ENCODE measurements at regions not wholly inside any gene's neighbourhood (a gene's known extent, or its start where the extent isn't known, plus 50 kb on each side); places are given as distances from the start of the nearest gene placed in this dataset.

DNA sequence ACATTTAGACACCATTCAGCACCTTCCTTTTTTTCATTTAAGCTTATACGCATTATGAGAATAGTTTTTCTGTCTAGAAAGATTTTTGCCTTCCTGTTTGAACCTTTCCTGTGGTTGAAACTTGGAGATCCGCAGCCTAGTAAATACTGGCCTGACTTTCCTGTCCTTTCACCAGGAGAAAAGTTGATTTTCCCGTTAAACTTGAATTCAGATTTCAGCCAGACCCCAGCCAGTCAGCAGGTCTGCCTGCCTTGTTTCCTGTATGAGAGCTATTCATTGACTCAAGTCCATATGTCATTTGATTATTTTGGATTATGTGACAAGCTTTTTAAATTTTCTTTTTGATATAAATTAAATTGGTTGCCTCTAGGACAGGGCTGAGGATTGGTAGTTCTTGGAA is 71.5 kb downstream of the EVX1 start:
- Mint-ChIP-seq H3K4me3 (no peak overlapping the region), H3K27ac (peak overlapping the region in 2 of 3 experiments; percentile 8 to 21), H3K36me3 (ENCODE audit: low read depth) (peaks cover under 1% of the 10 kb centered on the region), H3K27me3 (ENCODE audit: low read depth) (peaks cover 8% of the 10 kb centered on the region), H3K9me3 (peaks cover 8% of the 10 kb centered on the region), H3K4me1 (peaks cover 9% of the 10 kb centered on the region)
- TF ChIP-seq, protein P1, sequence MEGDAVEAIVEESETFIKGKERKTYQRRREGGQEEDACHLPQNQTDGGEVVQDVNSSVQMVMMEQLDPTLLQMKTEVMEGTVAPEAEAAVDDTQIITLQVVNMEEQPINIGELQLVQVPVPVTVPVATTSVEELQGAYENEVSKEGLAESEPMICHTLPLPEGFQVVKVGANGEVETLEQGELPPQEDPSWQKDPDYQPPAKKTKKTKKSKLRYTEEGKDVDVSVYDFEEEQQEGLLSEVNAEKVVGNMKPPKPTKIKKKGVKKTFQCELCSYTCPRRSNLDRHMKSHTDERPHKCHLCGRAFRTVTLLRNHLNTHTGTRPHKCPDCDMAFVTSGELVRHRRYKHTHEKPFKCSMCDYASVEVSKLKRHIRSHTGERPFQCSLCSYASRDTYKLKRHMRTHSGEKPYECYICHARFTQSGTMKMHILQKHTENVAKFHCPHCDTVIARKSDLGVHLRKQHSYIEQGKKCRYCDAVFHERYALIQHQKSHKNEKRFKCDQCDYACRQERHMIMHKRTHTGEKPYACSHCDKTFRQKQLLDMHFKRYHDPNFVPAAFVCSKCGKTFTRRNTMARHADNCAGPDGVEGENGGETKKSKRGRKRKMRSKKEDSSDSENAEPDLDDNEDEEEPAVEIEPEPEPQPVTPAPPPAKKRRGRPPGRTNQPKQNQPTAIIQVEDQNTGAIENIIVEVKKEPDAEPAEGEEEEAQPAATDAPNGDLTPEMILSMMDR (IDR thresholded peaks at IDR 0.05; ENCODE audit: unreplicated experiment in 3 of 3), result no peak

DNA sequence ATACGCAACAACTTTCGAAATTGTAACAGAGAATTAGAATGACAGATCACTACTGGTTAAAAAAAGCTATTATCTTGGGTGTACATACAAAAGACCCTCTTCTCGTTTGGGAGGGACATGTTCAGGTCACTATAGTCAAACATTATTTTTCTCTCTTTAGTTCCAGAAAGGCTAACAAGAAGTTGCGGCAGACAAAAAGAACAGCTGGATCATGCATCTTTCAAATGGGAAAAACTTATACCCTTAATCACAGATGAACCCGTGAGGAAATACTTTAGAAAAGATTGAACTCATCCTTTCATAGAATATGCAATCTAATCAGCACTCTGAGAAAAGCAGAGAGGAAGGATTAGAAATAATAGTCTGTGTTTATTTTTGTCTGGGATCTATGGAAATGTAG is 72.5 kb downstream of the EVX1 start:
- TF ChIP-seq, protein P1 (IDR thresholded peaks at IDR 0.05; ENCODE audit: unreplicated experiment in 3 of 3), result no peak
- H3K4me3 Mint-ChIP-seq, result no peak overlapping the region
- peaks cover 14% of the 10 kb centered on the region for H3K9me3 Mint-ChIP-seq
- peaks cover 11% of the 10 kb centered on the region for H3K27me3 Mint-ChIP-seq (ENCODE audit: low read depth)
- H3K27ac Mint-ChIP-seq, result peak overlapping the region; percentile 48 to 68 (median 57)
- H3K4me1 Mint-ChIP-seq, result peaks cover 9% of the 10 kb centered on the region
- H3K36me3 Mint-ChIP-seq (ENCODE audit: low read depth), result peaks cover 4% of the 10 kb centered on the region

DNA sequence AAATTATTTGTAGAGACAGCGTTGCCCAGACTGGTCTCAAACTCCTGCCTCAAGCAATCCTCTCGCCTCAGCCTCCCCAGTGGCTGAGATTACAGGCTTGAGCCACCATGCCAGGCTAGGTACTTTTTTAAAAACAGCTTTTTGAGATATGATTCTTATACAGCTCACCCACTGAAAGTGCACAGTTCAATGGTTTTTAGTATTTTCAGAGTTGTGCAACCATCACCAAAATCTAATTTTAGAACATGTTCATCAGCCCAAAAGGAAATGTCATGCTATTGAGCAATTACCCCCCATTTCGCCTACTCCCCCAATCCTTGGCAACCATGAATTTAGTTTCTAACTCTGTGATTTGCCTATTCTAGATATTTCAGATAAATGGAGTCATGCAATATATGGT is 73.7 kb downstream of the EVX1 start:
- H3K9me3 Mint-ChIP-seq, result peaks cover 11% of the 10 kb centered on the region
- TF ChIP-seq, protein P1 (IDR thresholded peaks at IDR 0.05; ENCODE audit: unreplicated experiment in 3 of 3), result no peak

DNA sequence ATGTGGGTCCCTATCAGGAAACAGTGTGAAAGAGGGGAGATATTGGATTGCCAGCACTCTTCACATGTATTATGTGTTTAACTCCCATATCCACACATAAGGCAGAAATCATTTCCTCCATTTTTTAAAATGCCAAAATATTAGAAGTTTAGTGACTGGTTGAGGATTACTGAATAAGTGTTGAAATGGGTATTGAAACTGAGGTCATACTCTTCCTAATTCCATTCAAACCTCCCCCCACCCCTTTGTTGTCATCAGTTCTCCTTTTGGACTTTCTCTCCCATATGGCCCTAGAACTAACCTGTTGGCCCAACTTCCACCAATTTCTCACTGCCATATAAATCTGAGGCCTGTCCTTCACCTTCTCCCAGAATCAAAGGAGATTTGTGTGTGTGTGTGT is 81.6 kb downstream of the EVX1 start:
- Mint-ChIP-seq H3K27me3 (ENCODE audit: low read depth) (peaks cover 5% of the 10 kb centered on the region), H3K4me3 (no peak overlapping the region), H3K27ac (no peak overlapping the region), H3K36me3 (ENCODE audit: low read depth) (peaks cover 1% of the 10 kb centered on the region), H3K9me3 (peaks cover 4% of the 10 kb centered on the region), H3K4me1 (no peaks in the 10 kb centered on the region)
- TF ChIP-seq, protein P1 (IDR thresholded peaks at IDR 0.05; ENCODE audit: unreplicated experiment in 3 of 3), result no peak

More for the DNA sequence above, 73.7 kb downstream of the EVX1 start:
- Mint-ChIP-seq H3K4me1 (peaks cover 9% of the 10 kb centered on the region), H3K36me3 (ENCODE audit: low read depth) (peaks cover 4% of the 10 kb centered on the region), H3K4me3 (no peak overlapping the region), H3K27me3 (ENCODE audit: low read depth) (peaks cover 8% of the 10 kb centered on the region), H3K27ac (peak overlapping the region in 1 of 3 experiments; percentile 32)

DNA sequence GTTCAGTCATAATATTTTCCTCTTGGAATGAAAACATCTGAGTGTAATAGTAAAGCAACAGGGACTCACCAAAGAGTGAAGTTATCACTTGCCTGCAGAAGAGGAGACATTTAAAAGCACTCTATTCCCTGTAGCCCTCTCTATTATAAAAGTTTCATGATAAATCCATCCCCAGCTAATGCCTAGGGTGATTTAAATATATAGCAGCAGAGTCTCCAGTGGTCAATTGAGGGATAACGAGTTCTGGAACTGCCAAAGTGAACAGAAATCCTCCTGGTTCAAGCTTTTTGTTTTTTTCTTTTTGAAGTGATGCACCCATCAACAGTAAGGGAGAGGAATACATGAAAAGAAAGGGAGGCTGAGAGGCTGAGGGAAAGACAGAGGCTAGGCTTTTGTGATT is 87.3 kb downstream of the EVX1 start:
- Mint-ChIP-seq H3K4me1 (no peaks in the 10 kb centered on the region), H3K27ac (no peak overlapping the region), H3K4me3 (no peak overlapping the region), H3K9me3 (peaks cover 13% of the 10 kb centered on the region), H3K36me3 (ENCODE audit: low read depth) (no peaks in the 10 kb centered on the region), H3K27me3 (ENCODE audit: low read depth) (peaks cover 3% of the 10 kb centered on the region)
- TF ChIP-seq, protein P1 (IDR thresholded peaks at IDR 0.05; ENCODE audit: unreplicated experiment in 3 of 3), result peak in 2 of 3 experiments; percentile 17 to 27

DNA sequence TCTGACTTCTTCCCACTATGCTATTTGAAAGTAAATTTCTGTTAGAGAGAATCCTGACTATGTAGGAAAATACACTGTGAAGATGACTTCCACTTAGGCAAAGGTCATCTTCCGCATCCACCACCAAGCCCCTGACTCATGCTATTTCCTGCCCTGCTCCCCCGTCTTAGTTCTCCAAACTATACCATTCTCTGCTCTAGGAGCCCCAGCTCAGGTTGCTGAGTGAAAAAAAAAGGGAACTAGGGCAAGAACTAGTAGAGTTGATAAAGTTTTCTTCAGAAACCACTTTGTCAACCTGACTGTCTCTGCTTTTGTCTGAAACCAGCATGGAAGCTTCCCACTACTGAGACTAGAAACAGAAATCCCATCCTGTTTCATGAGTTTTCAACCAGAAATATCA is 96.9 kb downstream of the EVX1 start:
- peaks cover 3% of the 10 kb centered on the region for H3K9me3 Mint-ChIP-seq
- peaks cover 5% of the 10 kb centered on the region for H3K4me1 Mint-ChIP-seq
- H3K36me3 Mint-ChIP-seq (ENCODE audit: low read depth), result no peaks in the 10 kb centered on the region
- TF ChIP-seq, protein P1 (IDR thresholded peaks at IDR 0.05; ENCODE audit: unreplicated experiment in 3 of 3), result no peak
- H3K27me3 Mint-ChIP-seq (ENCODE audit: low read depth), result no peaks in the 10 kb centered on the region
- H3K4me3 Mint-ChIP-seq, result no peak overlapping the region
- no peak overlapping the region for H3K27ac Mint-ChIP-seq

All from nephron (organoid).